ENCODE measurements at regions not wholly inside any gene's neighbourhood (a gene's known extent, or its start where the extent isn't known, plus 50 kb on each side); places are given as distances from the start of the nearest gene placed in this dataset.
"Not testable (repeated sequence)": the region's sequence is repeated elsewhere in the genome, so short reads cannot be mapped to it uniquely, and the experiment has no call there.

GRCh38 chr6:130494729-130495128, 128.9 kb downstream of the TMEM200A start:
- DNase-seq = peak; percentile 47

GRCh38 chr6:130500693-130501092, 134.9 kb downstream of the TMEM200A start:
- DNase-seq = peak; percentile 69

GRCh38 chr6:130503146-130503545, 137.3 kb downstream of the TMEM200A start:
- peak; percentile 17 for DNase-seq

- DNase-seq = no peak
These were observed 140.2 kb downstream of the TMEM200A start for GRCh38 chr6:130505808-130506598.

GRCh38 chr6:130507005-130507665, 141.3 kb downstream of the TMEM200A start:
- DNase-seq = not testable (repeated sequence)

- no peak for DNase-seq
These were observed 141.8 kb downstream of the TMEM200A start for GRCh38 chr6:130507666-130508028.

GRCh38 chr6:130513770-130514169, 148.0 kb downstream of the TMEM200A start:
- DNase-seq = peak; percentile 54

GRCh38 chr6:130514712-130515111, 148.9 kb downstream of the TMEM200A start:
- no peak for DNase-seq

GRCh38 chr6:130515306-130515705, 149.5 kb downstream of the TMEM200A start:
- no peak for DNase-seq

GRCh38 chr6:130516604-130517003, 150.8 kb downstream of the TMEM200A start:
- no peak for DNase-seq

GRCh38 chr6:130517444-130517931, 151.7 kb downstream of the TMEM200A start:
- peak; percentile 5 for DNase-seq

- no peak for DNase-seq
These were observed 152.8 kb downstream of the TMEM200A start for GRCh38 chr6:130518588-130518987.

GRCh38 chr6:130520221-130520620, 154.4 kb downstream of the TMEM200A start:
- DNase-seq = peak; percentile 44

- no peak for DNase-seq
These were observed 155.0 kb downstream of the TMEM200A start for GRCh38 chr6:130520801-130521200.

- no peak for DNase-seq
These were observed 158.7 kb downstream of the TMEM200A start for GRCh38 chr6:130524552-130524951.

GRCh38 chr6:130525408-130525807, 159.6 kb downstream of the TMEM200A start:
- DNase-seq = no peak

- DNase-seq = peak; percentile 6
These were observed 160.6 kb downstream of the TMEM200A start for GRCh38 chr6:130526466-130526865.

- no peak for DNase-seq
These were observed 161.4 kb downstream of the TMEM200A start for GRCh38 chr6:130527173-130527572.

GRCh38 chr6:130529569-130530149, 163.8 kb downstream of the TMEM200A start:
- DNase-seq = no peak

- DNase-seq = no peak
These were observed 168.8 kb downstream of the TMEM200A start for GRCh38 chr6:130534627-130535026.

- no peak for DNase-seq
These were observed 169.4 kb downstream of the TMEM200A start for GRCh38 chr6:130535242-130535641.

GRCh38 chr6:130537447-130537846, 171.6 kb downstream of the TMEM200A start:
- no peak for DNase-seq

- DNase-seq = no peak
These were observed 181.9 kb downstream of the TMEM200A start for GRCh38 chr6:130547723-130548122.

All from EL (cell line).